Esophagus muscularis mucosa (tissue), 4 donors: ENCODE measurements at regions not wholly inside any gene's neighbourhood (a gene's known extent, or its start where the extent isn't known, plus 50 kb on each side); places are given as distances from the start of the nearest gene placed in this dataset.

Experiments used
- DNase-seq: peaks from one replicate; pipeline ENCODE4 v3.0.0-alpha.2; 2017; ENCODE audit errors: extremely low spot score
- H3K27ac ChIP-seq, 4 donors: fragments of 200-600 bp; sonication (generic); replicated peaks in 1 of 4; 1 replicate in 3 of 4; 2 replicates in 1 of 4; pipeline ENCODE4 v1.5.1; 2016 to 2019; ENCODE audit warnings: mild to moderate bottlenecking in 1 of 4
- H3K27me3 ChIP-seq, 4 donors: fragments of 200-600 bp; sonication (generic); one replicate each; pipeline versions ENCODE4 v1.5.1 to v1.6.0; 2016 to 2019
- H3K36me3 ChIP-seq, 4 donors: fragments of 200-600 bp; sonication (generic); one replicate each; pipeline ENCODE4 v1.5.1; 2016 to 2019
- H3K4me1 ChIP-seq, 4 donors: fragments of 200-600 bp; sonication (generic); one replicate each; pipeline ENCODE4 v1.5.1; 2016 to 2019
- H3K4me3 ChIP-seq, 4 donors: fragments of 200-600 bp; sonication (generic); 1 replicate in 2 of 4; 2 replicates in 2 of 4; pipeline ENCODE4 v1.5.1; 2016 to 2019; ENCODE audit warnings: mild to moderate bottlenecking in 4 of 4, moderate library complexity in 1 of 4
- H3K9me3 ChIP-seq, 4 donors: fragments of 200-600 bp; sonication (generic); 1 replicate in 3 of 4; 2 replicates in 1 of 4; pipeline ENCODE4 v1.5.1; 2016 to 2019
- CTCF ChIP-seq, 3 experiments: fragments of 200-600 bp in 2 of 3; fragments of 450-650 bp in 1 of 3; sonication (generic) in 2 of 3; IDR thresholded peaks; one replicate each; pipeline ENCODE4 v1.5.1; 2017 to 2019; ENCODE audit warnings: antibody characterized with exemption in 3 of 3, mild to moderate bottlenecking in 2 of 3, moderate library complexity in 1 of 3
- EP300 ChIP-seq: sonication (generic); formaldehyde crosslinking; IDR thresholded peaks from one replicate; pipeline ENCODE4 v1.6.1; 2017; ENCODE audit warnings: antibody characterized with exemption
- POLR2A ChIP-seq: fragments of 450-650 bp; IDR thresholded peaks from one replicate; pipeline ENCODE4 v1.6.1; 2017; ENCODE audit warnings: antibody characterized with exemption, moderate library complexity, mild to moderate bottlenecking, low read depth
- POLR2AphosphoS5 ChIP-seq, 2 donors: sonication (generic); formaldehyde crosslinking; IDR thresholded peaks; one replicate each; pipeline ENCODE4 v1.6.1; 2017; ENCODE audit warnings: antibody characterized with exemption in 2 of 2
- WGBS: methylation state at CpG from one replicate; pipeline ENCODE4 v1.1.5; 2018; 5-methylcytosine and 5-hydroxymethylcytosine counted together
- intact Hi-C: fragments of 100-400 bp; cut with DNase I; formaldehyde crosslinking; loops from one replicate; pipeline ENCODE4 v1.15.1; 2023

GRCh38 chr15:38826880-38827279, 262.3 kb upstream of the RASGRP1 start:
- H3K4me3 ChIP-seq: no peak overlapping the region
- no peaks in the 10 kb centered on the region for H3K27me3 ChIP-seq
- 65% methylated on average over 2 of the region's 2 CpGs for WGBS
- no peak overlapping the region for H3K27ac ChIP-seq
- intact Hi-C loops: no loop called here
- no peak for TF ChIP-seq EP300
- TF ChIP-seq POLR2AphosphoS5 (IDR thresholded peaks at IDR 0.05): no peak
- no peak for TF ChIP-seq POLR2A
- DNase-seq: peak; percentile 31
- no peaks in the 10 kb centered on the region for H3K36me3 ChIP-seq
- H3K9me3 ChIP-seq: no peaks in the 10 kb centered on the region
- H3K4me1 ChIP-seq: peaks cover 0 to 14% (median 9%) of the 10 kb centered on the region in 4 donors

DNA sequence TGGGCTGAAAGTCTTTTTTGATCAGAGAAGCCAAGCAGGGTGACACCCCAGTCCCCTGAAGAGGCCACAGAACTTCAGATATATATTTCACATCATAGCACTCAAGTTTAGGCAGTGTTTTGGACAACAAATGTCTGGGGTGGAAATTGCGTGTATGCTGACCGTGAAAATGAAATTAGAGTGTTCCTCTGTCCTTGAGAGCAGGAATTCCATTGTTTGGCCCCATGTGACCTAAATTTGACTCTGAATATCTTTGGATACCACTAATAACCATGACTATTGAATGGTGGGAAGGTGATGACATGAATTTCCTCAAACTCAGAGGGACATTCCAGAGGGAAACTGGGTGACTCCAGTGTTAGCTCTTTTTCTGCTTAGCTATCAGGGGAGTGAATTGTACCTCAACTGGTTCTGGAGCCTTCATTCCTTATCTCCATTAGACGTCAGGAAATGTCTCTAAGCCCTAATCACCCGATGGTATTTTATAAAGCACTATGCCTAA, 263.5 kb upstream of the RASGRP1 start:
- DNase-seq: peak; percentile 90
- H3K27ac ChIP-seq: no peak overlapping the region
- H3K27me3 ChIP-seq: no peaks in the 10 kb centered on the region
- no peak for TF ChIP-seq CTCF (IDR thresholded peaks at IDR 0.05)
- TF ChIP-seq POLR2AphosphoS5 (IDR thresholded peaks at IDR 0.05): peak in 1 of 2 donors; percentile 8
- H3K4me3 ChIP-seq: no peak overlapping the region
- no peaks in the 10 kb centered on the region for H3K36me3 ChIP-seq
- 70% methylated on average over 4 of the region's 4 CpGs for WGBS
- H3K9me3 ChIP-seq: peaks cover 0 to 4% (median 0%) of the 10 kb centered on the region in 4 donors
- intact Hi-C loops: no loop called here
- H3K4me1 ChIP-seq: peaks cover 0 to 14% (median 9%) of the 10 kb centered on the region in 4 donors

DNA sequence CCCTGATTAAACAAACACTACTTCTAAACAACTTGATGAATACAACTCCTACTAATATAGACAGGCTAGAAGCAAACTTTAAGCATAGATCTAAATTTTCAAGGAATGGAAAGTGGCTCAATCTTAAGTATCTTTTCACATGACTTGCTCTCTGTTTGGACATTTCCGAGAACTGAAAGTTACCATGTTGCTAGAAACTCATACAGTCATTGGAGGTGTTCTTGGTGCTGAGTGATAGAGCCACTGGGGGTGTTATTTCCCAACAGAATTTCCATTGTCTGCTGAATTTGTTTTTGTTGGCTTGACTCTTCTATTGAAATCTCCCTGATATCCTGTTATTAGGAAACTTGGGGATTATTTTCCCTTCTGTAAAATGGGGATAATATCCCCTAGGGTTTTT, 264.5 kb upstream of the RASGRP1 start:
- TF ChIP-seq POLR2A (no peak), EP300 (no peak), POLR2AphosphoS5 (IDR thresholded peaks at IDR 0.05) (no peak), CTCF (IDR thresholded peaks at IDR 0.05) (no peak)
- intact Hi-C loops: no loop called here
- H3K4me1 ChIP-seq: peaks cover 0 to 14% (median 9%) of the 10 kb centered on the region in 4 donors
- no peak for DNase-seq
- H3K27ac ChIP-seq: no peak overlapping the region
- peaks cover 0 to 4% (median 0%) of the 10 kb centered on the region in 4 donors for H3K9me3 ChIP-seq
- H3K36me3 ChIP-seq: no peaks in the 10 kb centered on the region
- no peak overlapping the region for H3K4me3 ChIP-seq
- 100% methylated on average over 1 of the region's 1 CpG for WGBS
- no peaks in the 10 kb centered on the region for H3K27me3 ChIP-seq

GRCh38 chr15:38842226-38842625, 277.6 kb upstream of the RASGRP1 start:
- no peak for TF ChIP-seq EP300
- Histone ChIP-seq H3K4me1 (peaks cover 0 to 22% (median 13%) of the 10 kb centered on the region in 4 donors), H3K27ac (no peak overlapping the region), H3K36me3 (no peaks in the 10 kb centered on the region), H3K4me3 (no peak overlapping the region), H3K9me3 (no peaks in the 10 kb centered on the region), H3K27me3 (no peaks in the 10 kb centered on the region)
- intact Hi-C loops: no loop called here
- 73% methylated on average over 1 of the region's 1 CpG for WGBS
- DNase-seq: no peak

DNA sequence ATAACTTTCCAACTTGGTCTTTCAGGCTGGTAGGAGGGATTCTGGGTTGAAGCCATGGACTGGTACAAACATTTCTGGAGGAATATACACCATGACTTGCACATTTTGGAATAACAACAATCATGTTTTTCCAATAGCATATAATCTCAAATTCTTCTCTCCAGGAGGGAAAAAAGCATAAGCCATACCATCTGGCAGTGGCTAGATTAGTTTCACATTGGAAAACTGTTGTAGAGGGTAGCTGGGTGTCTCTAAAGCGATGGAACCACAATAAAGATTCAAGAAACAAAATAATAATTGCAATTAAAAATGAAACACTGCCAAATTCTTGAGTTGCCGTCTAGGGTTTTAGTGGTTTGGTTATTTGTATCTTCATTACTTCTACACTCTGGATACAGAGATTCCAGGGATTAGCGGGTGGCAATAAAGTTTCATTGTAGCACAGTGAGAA, 278.5 kb upstream of the RASGRP1 start:
- WGBS: 90% methylated on average over 3 of the region's 3 CpGs
- TF ChIP-seq POLR2A (no peak), EP300 (no peak), CTCF (IDR thresholded peaks at IDR 0.05) (no peak), POLR2AphosphoS5 (IDR thresholded peaks at IDR 0.05) (no peak)
- no peaks in the 10 kb centered on the region for H3K36me3 ChIP-seq
- H3K4me1 ChIP-seq: peaks cover 0 to 22% (median 13%) of the 10 kb centered on the region in 4 donors
- no peak overlapping the region for H3K27ac ChIP-seq
- no peak overlapping the region for H3K4me3 ChIP-seq
- DNase-seq: no peak
- H3K9me3 ChIP-seq: no peaks in the 10 kb centered on the region
- no peaks in the 10 kb centered on the region for H3K27me3 ChIP-seq
- intact Hi-C loops: no loop called here
